Endothelial cell of umbilical vein (primary cell): ENCODE measurements at regions not wholly inside any gene's neighbourhood (a gene's known extent, or its start where the extent isn't known, plus 50 kb on each side); places are given as distances from the start of the nearest gene placed in this dataset.
A peak's percentile ranks its signal among the peaks of the same experiment; 100 is the strongest.

Experiments
- BruUV-seq: library from RNA; stranded (reverse); fragments of 400-500 nt; replicated peaks from 2 replicates; lab custom pipeline; 2021; lab: Mats Ljungman, UMichigan
- CTCF ChIA-PET: fragments of 300-600, 350-600 bp; sonication (Branson Sonifier 250); formaldehyde crosslinking; loops from one replicate; lab custom pipeline; 2021; ENCODE audit warnings: antibody characterized with exemption, inconsistent platforms; lab: Charles Lee
- POLR2A ChIA-PET: fragments of 300-600, 350-600 bp; sonication (Branson Sonifier 250); formaldehyde crosslinking; loops from one replicate; lab custom pipeline; 2021; ENCODE audit warnings: antibody characterized with exemption, inconsistent platforms; lab: Charles Lee
- DNase-seq: peaks from one replicate; pipeline ENCODE4 v3.0.0-alpha.2; 2011; ENCODE audit warnings: low read depth, low spot score
- FAIRE-seq: peaks from 2 replicates; lab custom pipeline; 2011; peaks lifted over from hg19 to GRCh38; lab: Jason Lieb, UNC
- H2AFZ ChIP-seq: 2 replicates; pipeline ENCODE4 v1.6.0; 2012; ENCODE audit warnings: low read depth, low read length, control low read depth, inconsistent platforms
- H3K27ac ChIP-seq: 2 replicates; pipeline ENCODE4 v1.5.1; 2011; ENCODE audit warnings: low read depth, mild to moderate bottlenecking, control low read depth, low read length, moderate library complexity; ENCODE audit not compliant: insufficient read depth
- H3K27me3 ChIP-seq, 2 experiments: 2 replicates each; pipeline versions ENCODE4 v1.6.0 to v1.6.1; 2011; ENCODE audit warnings: low read length in 2 of 2, mixed read lengths in 1 of 2; ENCODE audit not compliant: control insufficient read depth in 2 of 2, insufficient read depth in 2 of 2
- H3K36me3 ChIP-seq, 2 experiments: 2 replicates in 1 of 2; 3 replicates in 1 of 2; pipeline ENCODE4 v1.5.1; 2011; ENCODE audit warnings: low read length in 2 of 2, mild to moderate bottlenecking in 1 of 2, moderate library complexity in 1 of 2; ENCODE audit not compliant: control insufficient read depth in 2 of 2, insufficient read depth in 2 of 2; ENCODE audit errors: extremely low read depth in 1 of 2
- H3K4me1 ChIP-seq: 3 replicates; pipeline ENCODE4 v1.5.1; 2011; ENCODE audit warnings: mild to moderate bottlenecking, low read length; ENCODE audit not compliant: control insufficient read depth, insufficient read depth; ENCODE audit errors: extremely low read depth
- H3K4me2 ChIP-seq: 2 replicates; pipeline ENCODE4 v1.6.1; 2011; ENCODE audit warnings: low read length, control low read depth, mixed read lengths; ENCODE audit not compliant: insufficient read depth
- H3K4me3 ChIP-seq, 3 experiments: fragments of 200-600 bp in 1 of 3; sonication (generic), shearing (Covaris generic) in 1 of 3; replicated peaks in 1 of 3; 2 replicates each; pipeline ENCODE4 v1.5.1; 2011 to 2016; ENCODE audit warnings: control low read depth in 3 of 3, low read length in 3 of 3, mild to moderate bottlenecking in 2 of 3, inconsistent platforms in 1 of 3, low read depth in 1 of 3, moderate library complexity in 1 of 3; ENCODE audit not compliant: insufficient read depth in 1 of 3
- H3K79me2 ChIP-seq: 2 replicates; pipeline ENCODE4 v1.6.0; 2012; ENCODE audit warnings: low read length, inconsistent platforms; ENCODE audit not compliant: control insufficient read depth, insufficient read depth
- H3K9ac ChIP-seq: replicated peaks from 2 replicates; pipeline ENCODE3; 2011; ENCODE audit warnings: low read length, control low read depth; ENCODE audit not compliant: insufficient read depth; ENCODE audit errors: extremely low read depth
- H3K9me1 ChIP-seq: replicated peaks from 3 replicates; pipeline ENCODE4 v1.6.0; 2011; ENCODE audit warnings: mild to moderate bottlenecking, low read length; ENCODE audit not compliant: control insufficient read depth, insufficient read depth; ENCODE audit errors: extremely low read depth
- H3K9me3 ChIP-seq: replicated peaks from 2 replicates; pipeline ENCODE4 v1.5.1; 2012; ENCODE audit warnings: low read length, inconsistent platforms; ENCODE audit not compliant: control insufficient read depth, insufficient read depth
- H4K20me1 ChIP-seq: replicated peaks from 2 replicates; pipeline ENCODE3; 2011; ENCODE audit warnings: mild to moderate bottlenecking, low read length; ENCODE audit not compliant: control insufficient read depth, insufficient read depth; ENCODE audit errors: extremely low read depth
- CTCF ChIP-seq, 2 donors: IDR thresholded peaks; 1 replicate in 1 of 2; 2 replicates in 1 of 2; pipeline ENCODE4 v1.5.1; 2011; ENCODE audit warnings: low read length in 2 of 2, mild to moderate bottlenecking in 2 of 2, moderate library complexity in 2 of 2, control low read depth in 1 of 2, inconsistent platforms in 1 of 2, low read depth in 1 of 2; ENCODE audit not compliant: insufficient read depth in 1 of 2; ENCODE audit errors: extremely low read depth in 1 of 2
- EZH2 ChIP-seq: IDR thresholded peaks from 2 replicates; pipeline ENCODE4 v1.6.1; 2012; ENCODE audit warnings: borderline replicate concordance, low read depth, mild to moderate bottlenecking, moderate library complexity, low read length, inconsistent platforms; ENCODE audit not compliant: severe bottlenecking
- FOS ChIP-seq: IDR thresholded peaks from 2 replicates; pipeline ENCODE4 v1.6.1; 2011; ENCODE audit warnings: mild to moderate bottlenecking, low read length, moderate library complexity, borderline replicate concordance; ENCODE audit not compliant: insufficient read depth
- GATA2 ChIP-seq: IDR thresholded peaks from 2 replicates; pipeline ENCODE4 v1.7.0; 2011; ENCODE audit warnings: low read depth, mild to moderate bottlenecking, moderate library complexity, mixed read lengths, low read length; ENCODE audit not compliant: insufficient read length, insufficient read depth
- JUN ChIP-seq: IDR thresholded peaks from 2 replicates; pipeline ENCODE4 v1.6.1; 2011; ENCODE audit warnings: borderline replicate concordance, low read depth; ENCODE audit not compliant: insufficient read length, insufficient read depth
- MAX ChIP-seq: IDR thresholded peaks from 2 replicates; pipeline ENCODE4 v1.6.1; 2011; ENCODE audit not compliant: insufficient read depth, insufficient read length
- MYC ChIP-seq: IDR thresholded peaks from one replicate; pipeline ENCODE4 v1.6.1; 2011; ENCODE audit warnings: mild to moderate bottlenecking, low read depth, low read length
- POLR2A ChIP-seq: IDR thresholded peaks from 2 replicates; pipeline ENCODE4 v1.6.1; 2012; ENCODE audit warnings: low read depth, mild to moderate bottlenecking, control low read depth, low read length
- POLR2AphosphoS5 ChIP-seq: IDR thresholded peaks from 2 replicates; pipeline ENCODE4 v1.6.1; 2012; ENCODE audit warnings: low read depth, mild to moderate bottlenecking, control low read depth, low read length, moderate library complexity; ENCODE audit not compliant: insufficient read depth
- dilution Hi-C: fragments of 300-500 bp; cut with MboI; formaldehyde crosslinking; loops from one replicate; pipeline ENCODE4 v1.15.0; 2019; ENCODE audit warnings: low sequenced_read_pairs; ENCODE audit not compliant: extremely low pct_ligation_motif_present
- intact Hi-C: fragments of 100-400 bp; cut with micrococcal nuclease; formaldehyde crosslinking; loops from one replicate; pipeline ENCODE4 v1.10.0; 2022

GRCh38 chr20:2213401-2213800 is 82.4 kb upstream of the TGM3 start:
- ChIA-PET POLR2A (no interaction called here), CTCF (no interaction called here)
- Histone ChIP-seq H4K20me1 (no peaks in the 10 kb centered on the region), H3K4me2 (no peak overlapping the region), H3K36me3 (no peaks in the 10 kb centered on the region), H3K27ac (no peak overlapping the region), H3K9ac (no peak overlapping the region), H3K27me3 (no peaks in the 10 kb centered on the region), H3K4me3 (no peak overlapping the region), H3K9me3 (no peaks in the 10 kb centered on the region), H3K79me2 (no peaks in the 10 kb centered on the region), H3K9me1 (no peaks in the 10 kb centered on the region), H3K4me1 (peaks cover 12% of the 10 kb centered on the region), H2AFZ (no peak overlapping the region)
- intact Hi-C loops, result no loop called here
- DNase-seq (no peak), FAIRE-seq (no peak)
- dilution Hi-C loops, result no loop called here
- no TSS peak for BruUV-seq
- no peak for TF ChIP-seq MYC
- TF ChIP-seq POLR2A, result no peak

- DNase-seq, result peak; percentile 51
- FAIRE-seq, result peak; percentile 54
These were observed 77.8 kb upstream of the TGM3 start for GRCh38 chr20:2217857-2218539.

More at GRCh38 chr20:2217857-2218539, 77.8 kb upstream of the TGM3 start:
- TF ChIP-seq MAX (no peak), POLR2A (no peak), CTCF (IDR thresholded peaks at IDR 0.05; ENCODE audit: extremely low read depth in 1 of 2, insufficient read depth in 1 of 2, low read depth in 1 of 2, low read length in 2 of 2) (no peak), EZH2 (no peak), POLR2AphosphoS5 (peak; percentile 21), GATA2 (no peak), JUN (no peak), MYC (no peak), FOS (peak; percentile 25)
- Histone ChIP-seq H4K20me1 (no peaks in the 10 kb centered on the region), H3K4me3 (no peak overlapping the region), H3K9me3 (no peaks in the 10 kb centered on the region), H2AFZ (no peak overlapping the region), H3K9ac (no peak overlapping the region), H3K79me2 (no peaks in the 10 kb centered on the region), H3K4me2 (peak overlapping the region; percentile 35), H3K4me1 (peaks cover 13% of the 10 kb centered on the region), H3K36me3 (no peaks in the 10 kb centered on the region), H3K27me3 (no peaks in the 10 kb centered on the region), H3K9me1 (no peaks in the 10 kb centered on the region), H3K27ac (peak overlapping the region; percentile 76)
- BruUV-seq, result no TSS peak
- POLR2A ChIA-PET, result no interaction called here
- intact Hi-C loops, result no loop called here
- CTCF ChIA-PET, result interaction anchor here (2.1 kb wide), 1 partner anchor 10 kb away, joined by 8 read pairs; no protein-coding TSS in a partner anchor
- dilution Hi-C loops, result no loop called here
